Neural cell (in vitro differentiated cells): ENCODE measurements at regions not wholly inside any gene's neighbourhood (a gene's known extent, or its start where the extent isn't known, plus 50 kb on each side); places are given as distances from the start of the nearest gene placed in this dataset.

Source experiments
- H2AFZ ChIP-seq: fragments of 200-600, 300-800 bp; sonication (generic), shearing (Covaris generic); 2 replicates; pipeline ENCODE4 v1.6.0; 2014; ENCODE audit warnings: low read depth, mild to moderate bottlenecking, antibody characterized with exemption, low read length, moderate library complexity
- H3F3A ChIP-seq: fragments of 200-600 bp; shearing (Covaris generic); 2 replicates; pipeline ENCODE4 v1.6.1; 2016; ENCODE audit warnings: mild to moderate bottlenecking, moderate library complexity, mixed read lengths, antibody characterized with exemption, low read length; ENCODE audit not compliant: insufficient read depth, poor library complexity, severe bottlenecking
- H3K27ac ChIP-seq: fragments of 200-600, 300-800 bp; sonication (generic), shearing (Covaris generic); 2 replicates; pipeline ENCODE4 v1.5.1; 2014; ENCODE audit warnings: mild to moderate bottlenecking, low read length, moderate library complexity
- H3K27me3 ChIP-seq: fragments of 300-800, 200-600 bp; sonication (generic), shearing (Covaris generic); 2 replicates; pipeline ENCODE4 v1.6.0; 2014; ENCODE audit warnings: mild to moderate bottlenecking, low read depth, low read length, moderate library complexity; ENCODE audit not compliant: insufficient read depth
- H3K36me3 ChIP-seq: fragments of 300-800, 200-600 bp; sonication (generic), shearing (Covaris generic); 2 replicates; pipeline ENCODE4 v1.5.1; 2014; ENCODE audit warnings: mild to moderate bottlenecking, antibody characterized with exemption, low read length, moderate library complexity; ENCODE audit not compliant: insufficient read depth
- H3K4me2 ChIP-seq: fragments of 300-800, 200-600 bp; sonication (generic), shearing (Covaris generic); 2 replicates; pipeline ENCODE4 v1.6.0; 2014; ENCODE audit warnings: mild to moderate bottlenecking, low read length
- H3K4me3 ChIP-seq: fragments of 300-800, 200-600 bp; sonication (generic), shearing (Covaris generic); 2 replicates; pipeline ENCODE4 v1.5.1; 2014; ENCODE audit warnings: mild to moderate bottlenecking, low read length, moderate library complexity
- H3K79me2 ChIP-seq: fragments of 200-600 bp; shearing (Covaris generic); replicated peaks from 2 replicates; pipeline ENCODE4 v1.6.0; 2014; ENCODE audit warnings: mild to moderate bottlenecking, low read length, moderate library complexity; ENCODE audit not compliant: insufficient read depth
- H3K9ac ChIP-seq: fragments of 300-800, 200-600 bp; sonication (generic), shearing (Covaris generic); 2 replicates; pipeline ENCODE4 v1.6.1; 2016; ENCODE audit warnings: mild to moderate bottlenecking, low read length, mixed read lengths
- H3K9me2 ChIP-seq: fragments of 200-600 bp; shearing (Covaris generic); 2 replicates; pipeline ENCODE4 v1.6.1; 2016; ENCODE audit warnings: mild to moderate bottlenecking, low read length, mixed read lengths; ENCODE audit not compliant: insufficient read depth
- H3K9me3 ChIP-seq: fragments of 200-600, 300-800 bp; sonication (generic), shearing (Covaris generic); 2 replicates; pipeline ENCODE4 v1.6.1; 2016; ENCODE audit warnings: mild to moderate bottlenecking, mixed run types, low read length, moderate library complexity, mixed read lengths
- H4K20me1 ChIP-seq: fragments of 200-600 bp; shearing (Covaris generic); 2 replicates; pipeline ENCODE4 v1.6.1; 2016; ENCODE audit warnings: mild to moderate bottlenecking, mixed run types; ENCODE audit not compliant: insufficient read depth
- EP300 ChIP-seq: fragments of 450-650 bp; conservative IDR thresholded peaks from 2 replicates; pipeline ENCODE4 v1.6.1; 2014; ENCODE audit warnings: antibody characterized with exemption, mild to moderate bottlenecking, moderate library complexity; ENCODE audit not compliant: poor library complexity, severe bottlenecking
- EZH2 ChIP-seq: fragments of 200-600, 300-800 bp; shearing (Covaris generic), sonication (generic); IDR thresholded peaks from 2 replicates; pipeline ENCODE4 v1.6.1; 2014; ENCODE audit warnings: antibody characterized with exemption, low read length, borderline replicate concordance, mild to moderate bottlenecking; ENCODE audit not compliant: insufficient read depth, poor library complexity, severe bottlenecking
- MXI1 ChIP-seq: fragments of 450-650 bp; conservative IDR thresholded peaks from 2 replicates; pipeline ENCODE4 v1.6.1; 2014; ENCODE audit warnings: antibody characterized with exemption, mild to moderate bottlenecking; ENCODE audit not compliant: poor library complexity, severe bottlenecking
- POLR2AphosphoS5 ChIP-seq: IDR thresholded peaks from 2 replicates; pipeline ENCODE4 v1.6.1; 2012
- RAD21 ChIP-seq: fragments of 450-650 bp; conservative IDR thresholded peaks from 2 replicates; pipeline ENCODE4 v1.6.1; 2014; ENCODE audit warnings: antibody characterized with exemption, mild to moderate bottlenecking, moderate library complexity
- SMC3 ChIP-seq: fragments of 450-650 bp; conservative IDR thresholded peaks from 2 replicates; pipeline ENCODE4 v1.6.1; 2014; ENCODE audit warnings: antibody characterized with exemption, mild to moderate bottlenecking, moderate library complexity; ENCODE audit not compliant: poor library complexity
- TAF1 ChIP-seq: IDR thresholded peaks from 2 replicates; pipeline ENCODE4 v1.6.1; 2012; ENCODE audit warnings: low read depth
- TF ChIP-seq, protein P1 (sequence below): fragments of 450-650 bp; IDR thresholded peaks from 2 replicates; pipeline ENCODE4 v1.5.1; 2014; ENCODE audit warnings: antibody characterized with exemption, mild to moderate bottlenecking, moderate library complexity; ENCODE audit not compliant: poor library complexity, severe bottlenecking
- TF ChIP-seq, protein P2 (sequence below): IDR thresholded peaks from 2 replicates; pipeline ENCODE4 v1.6.1; 2012; ENCODE audit warnings: borderline replicate concordance

DNA sequence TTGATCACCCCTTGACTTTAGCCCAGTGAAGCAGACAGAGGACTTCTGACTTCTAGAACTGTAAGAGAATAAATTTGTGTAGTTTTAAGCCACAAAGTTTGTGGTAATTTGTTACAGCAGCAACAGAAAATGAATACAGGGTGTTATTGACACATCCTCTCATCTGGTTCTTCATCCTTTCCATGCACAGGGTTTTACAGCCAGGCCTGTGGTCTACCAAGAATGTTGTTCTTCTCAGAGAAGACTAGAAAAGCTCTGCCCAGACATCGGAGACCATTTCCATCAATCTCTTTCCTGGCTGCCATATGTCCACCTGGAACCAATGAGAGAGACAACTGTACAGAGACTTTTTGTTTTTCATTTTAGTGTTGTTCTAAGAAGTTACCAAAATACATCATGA lies 308.2 kb upstream of the AMIGO2 start:
- Histone ChIP-seq H3K79me2 (no peaks in the 10 kb centered on the region), H3K9ac (no peak overlapping the region), H3K9me2 (no peaks in the 10 kb centered on the region), H3K9me3 (no peaks in the 10 kb centered on the region), H3K4me3 (no peak overlapping the region), H4K20me1 (no peaks in the 10 kb centered on the region), H3K36me3 (no peaks in the 10 kb centered on the region), H3K27me3 (no peaks in the 10 kb centered on the region), H3K4me2 (no peak overlapping the region), H3F3A (no peaks in the 10 kb centered on the region), H2AFZ (no peak overlapping the region), H3K27ac (no peak overlapping the region)
- TF ChIP-seq MXI1 (no peak), TAF1 (no peak), EZH2 (no peak), SMC3 (no peak), RAD21 (no peak), EP300 (no peak), POLR2AphosphoS5 (no peak)
- TF ChIP-seq, protein P1, sequence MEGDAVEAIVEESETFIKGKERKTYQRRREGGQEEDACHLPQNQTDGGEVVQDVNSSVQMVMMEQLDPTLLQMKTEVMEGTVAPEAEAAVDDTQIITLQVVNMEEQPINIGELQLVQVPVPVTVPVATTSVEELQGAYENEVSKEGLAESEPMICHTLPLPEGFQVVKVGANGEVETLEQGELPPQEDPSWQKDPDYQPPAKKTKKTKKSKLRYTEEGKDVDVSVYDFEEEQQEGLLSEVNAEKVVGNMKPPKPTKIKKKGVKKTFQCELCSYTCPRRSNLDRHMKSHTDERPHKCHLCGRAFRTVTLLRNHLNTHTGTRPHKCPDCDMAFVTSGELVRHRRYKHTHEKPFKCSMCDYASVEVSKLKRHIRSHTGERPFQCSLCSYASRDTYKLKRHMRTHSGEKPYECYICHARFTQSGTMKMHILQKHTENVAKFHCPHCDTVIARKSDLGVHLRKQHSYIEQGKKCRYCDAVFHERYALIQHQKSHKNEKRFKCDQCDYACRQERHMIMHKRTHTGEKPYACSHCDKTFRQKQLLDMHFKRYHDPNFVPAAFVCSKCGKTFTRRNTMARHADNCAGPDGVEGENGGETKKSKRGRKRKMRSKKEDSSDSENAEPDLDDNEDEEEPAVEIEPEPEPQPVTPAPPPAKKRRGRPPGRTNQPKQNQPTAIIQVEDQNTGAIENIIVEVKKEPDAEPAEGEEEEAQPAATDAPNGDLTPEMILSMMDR: no peak
- TF ChIP-seq, protein P2, sequence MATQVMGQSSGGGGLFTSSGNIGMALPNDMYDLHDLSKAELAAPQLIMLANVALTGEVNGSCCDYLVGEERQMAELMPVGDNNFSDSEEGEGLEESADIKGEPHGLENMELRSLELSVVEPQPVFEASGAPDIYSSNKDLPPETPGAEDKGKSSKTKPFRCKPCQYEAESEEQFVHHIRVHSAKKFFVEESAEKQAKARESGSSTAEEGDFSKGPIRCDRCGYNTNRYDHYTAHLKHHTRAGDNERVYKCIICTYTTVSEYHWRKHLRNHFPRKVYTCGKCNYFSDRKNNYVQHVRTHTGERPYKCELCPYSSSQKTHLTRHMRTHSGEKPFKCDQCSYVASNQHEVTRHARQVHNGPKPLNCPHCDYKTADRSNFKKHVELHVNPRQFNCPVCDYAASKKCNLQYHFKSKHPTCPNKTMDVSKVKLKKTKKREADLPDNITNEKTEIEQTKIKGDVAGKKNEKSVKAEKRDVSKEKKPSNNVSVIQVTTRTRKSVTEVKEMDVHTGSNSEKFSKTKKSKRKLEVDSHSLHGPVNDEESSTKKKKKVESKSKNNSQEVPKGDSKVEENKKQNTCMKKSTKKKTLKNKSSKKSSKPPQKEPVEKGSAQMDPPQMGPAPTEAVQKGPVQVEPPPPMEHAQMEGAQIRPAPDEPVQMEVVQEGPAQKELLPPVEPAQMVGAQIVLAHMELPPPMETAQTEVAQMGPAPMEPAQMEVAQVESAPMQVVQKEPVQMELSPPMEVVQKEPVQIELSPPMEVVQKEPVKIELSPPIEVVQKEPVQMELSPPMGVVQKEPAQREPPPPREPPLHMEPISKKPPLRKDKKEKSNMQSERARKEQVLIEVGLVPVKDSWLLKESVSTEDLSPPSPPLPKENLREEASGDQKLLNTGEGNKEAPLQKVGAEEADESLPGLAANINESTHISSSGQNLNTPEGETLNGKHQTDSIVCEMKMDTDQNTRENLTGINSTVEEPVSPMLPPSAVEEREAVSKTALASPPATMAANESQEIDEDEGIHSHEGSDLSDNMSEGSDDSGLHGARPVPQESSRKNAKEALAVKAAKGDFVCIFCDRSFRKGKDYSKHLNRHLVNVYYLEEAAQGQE: no peak

DNA sequence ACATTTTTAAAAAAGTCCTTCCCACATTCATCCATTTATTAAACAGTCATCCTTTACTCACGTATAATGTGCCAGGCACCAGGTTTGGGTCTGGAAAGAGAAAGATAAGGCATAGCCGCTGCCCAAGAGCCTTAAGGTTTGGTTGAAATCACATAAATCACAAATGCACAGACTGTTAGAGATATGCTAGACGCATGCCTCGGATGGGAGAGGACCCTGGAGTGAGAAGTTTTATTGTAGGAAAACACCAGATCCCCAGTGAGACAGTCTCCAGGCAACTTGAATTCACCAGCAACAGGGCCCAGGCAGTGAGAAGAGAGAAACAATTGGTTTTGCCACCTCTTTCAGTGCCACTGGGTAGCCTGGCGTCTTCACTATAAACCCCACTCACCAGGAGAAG lies 305.9 kb upstream of the AMIGO2 start:
- TF ChIP-seq, protein P2: no peak
- TF ChIP-seq MXI1 (no peak), SMC3 (no peak), TAF1 (no peak), RAD21 (no peak), EZH2 (no peak), POLR2AphosphoS5 (no peak), EP300 (no peak)
- TF ChIP-seq, protein P1: no peak

More for the DNA sequence above, 305.9 kb upstream of the AMIGO2 start:
- no peaks in the 10 kb centered on the region for H3F3A ChIP-seq
- no peaks in the 10 kb centered on the region for H3K79me2 ChIP-seq
- no peak overlapping the region for H3K4me2 ChIP-seq
- H2AFZ ChIP-seq: no peak overlapping the region
- no peaks in the 10 kb centered on the region for H3K9me2 ChIP-seq
- no peak overlapping the region for H3K4me3 ChIP-seq
- H3K27me3 ChIP-seq: no peaks in the 10 kb centered on the region
- H4K20me1 ChIP-seq: no peaks in the 10 kb centered on the region
- H3K27ac ChIP-seq: no peak overlapping the region
- no peaks in the 10 kb centered on the region for H3K9me3 ChIP-seq
- H3K9ac ChIP-seq: no peak overlapping the region
- no peaks in the 10 kb centered on the region for H3K36me3 ChIP-seq
